Activated naive CD4-positive, alpha-beta T cell treated with anti-CD3 and anti-CD28 coated beads, Interleukin-2, amount 50 U/mL, for 72 hours (primary cell): ENCODE measurements at regions not wholly inside any gene's neighbourhood (a gene's known extent, or its start where the extent isn't known, plus 50 kb on each side); places are given as distances from the start of the nearest gene placed in this dataset.
"Not testable (repeated sequence)": the region's sequence is repeated elsewhere in the genome, so short reads cannot be mapped to it uniquely, and the experiment has no call there.

Source experiments
- ATAC-seq, 2 donors: fragments of 150-1000 bp; cut with Tn5 transposase; 2 replicates each; pipeline ENCODE4 v1.10.0; 2021; ENCODE audit warnings: mild to moderate bottlenecking in 2 of 2, moderate library complexity in 2 of 2
- DNase-seq, 2 donors: peaks; one replicate each; pipeline ENCODE4 v3.0.0; 2021 to 2022; ENCODE audit warnings: low spot score in 2 of 2
- H3K27ac Mint-ChIP-seq, 2 donors: one replicate each; pipeline ENCODE4 v1.8.0; 2022; ENCODE audit warnings: mild to moderate bottlenecking in 2 of 2, mixed read lengths in 2 of 2
- H3K36me3 Mint-ChIP-seq, 2 donors: one replicate each; pipeline ENCODE4 v1.8.0; 2022; ENCODE audit warnings: mixed read lengths in 2 of 2
- H3K9me3 Mint-ChIP-seq, 2 donors: one replicate each; pipeline ENCODE4 v1.8.0; 2022; ENCODE audit warnings: mixed read lengths in 2 of 2

DNA sequence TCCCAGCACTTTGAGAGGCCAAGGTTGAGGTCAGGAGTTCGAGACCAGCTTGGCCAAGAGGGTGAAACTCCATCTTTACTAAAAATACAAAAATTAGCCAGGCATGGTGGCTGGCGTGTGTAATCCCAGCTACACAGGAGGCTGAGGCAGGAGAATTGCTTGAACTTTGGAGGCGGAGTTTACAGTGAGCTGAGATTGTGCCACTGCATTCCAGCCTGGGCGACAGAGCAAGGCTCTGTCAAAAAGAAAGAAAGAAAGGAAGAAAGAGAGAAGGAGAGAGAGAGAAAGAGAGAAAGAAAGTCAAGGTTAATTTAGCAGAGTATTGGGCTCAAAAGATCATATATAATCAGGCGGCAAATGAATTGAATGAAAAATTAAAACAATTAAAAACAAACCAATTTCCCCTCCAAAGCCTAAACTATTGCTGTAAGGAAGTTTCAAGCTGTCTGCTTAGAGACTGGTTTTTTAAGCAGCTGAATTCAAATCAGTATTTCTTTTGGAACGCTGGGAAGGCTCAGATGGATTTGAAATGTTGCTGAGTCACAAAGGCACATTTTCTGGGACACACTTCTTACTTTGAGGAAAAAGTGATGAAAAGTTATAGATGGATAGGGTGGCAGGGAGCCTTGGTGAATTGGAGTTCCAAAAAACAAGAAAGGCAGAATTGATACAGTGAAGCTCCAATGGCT lies 81.3 kb upstream of the BHLHE40 start:
- Mint-ChIP-seq H3K9me3 (peaks cover 3 to 8% of the 10 kb centered on the region in 2 donors), H3K27ac (peak overlapping the region; percentile 59 to 75), H3K36me3 (peaks cover 0 to 18% of the 10 kb centered on the region in 2 donors)
- ATAC-seq (no peak), DNase-seq (no peak)

DNA sequence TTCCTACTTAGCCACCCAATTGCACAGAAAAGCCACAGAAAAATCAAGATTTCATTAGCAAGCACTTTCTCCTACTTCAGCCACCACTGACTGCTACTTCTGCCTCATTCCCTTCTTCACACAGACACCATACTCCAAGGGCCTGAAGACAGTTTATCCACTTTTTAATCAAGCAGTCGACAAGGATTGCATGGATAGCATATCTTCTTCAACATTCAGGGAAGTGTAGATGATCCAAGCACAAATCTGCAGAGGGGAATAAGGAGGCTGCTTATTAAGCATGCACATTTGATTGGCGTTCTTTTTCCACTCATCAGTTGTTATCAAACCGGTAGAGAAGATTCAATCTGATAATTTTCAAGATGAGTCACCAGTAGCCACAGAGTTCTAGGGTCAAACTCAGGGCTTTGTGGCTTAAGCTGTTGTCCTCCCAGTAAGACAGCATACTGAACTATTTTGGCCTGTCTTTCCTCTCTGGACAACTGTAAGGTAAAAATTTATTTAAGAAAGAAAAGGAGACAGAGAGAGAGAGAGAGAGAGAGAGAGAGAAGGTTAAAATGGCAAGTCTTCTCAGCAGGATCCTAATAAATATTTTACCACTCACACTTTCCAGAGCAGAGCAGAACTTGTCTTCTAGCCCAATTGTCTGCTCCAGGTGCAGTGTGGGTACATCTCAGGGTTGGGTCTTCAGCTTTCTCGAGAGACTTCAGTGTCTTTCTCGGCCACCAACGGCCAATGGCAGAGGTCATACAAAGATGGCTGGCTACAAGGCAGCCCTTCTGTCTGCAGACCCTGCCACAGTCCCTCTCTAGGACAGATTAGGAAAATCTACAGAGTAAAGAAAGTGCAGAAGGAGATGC lies 80.6 kb upstream of the BHLHE40 start:
- H3K9me3 Mint-ChIP-seq, result peaks cover 3 to 8% of the 10 kb centered on the region in 2 donors
- H3K27ac Mint-ChIP-seq, result peak overlapping the region; percentile 6 to 59
- peak; percentile 82 to 90 for ATAC-seq
- DNase-seq, result no peak
- H3K36me3 Mint-ChIP-seq, result peaks cover 0 to 18% of the 10 kb centered on the region in 2 donors

DNA sequence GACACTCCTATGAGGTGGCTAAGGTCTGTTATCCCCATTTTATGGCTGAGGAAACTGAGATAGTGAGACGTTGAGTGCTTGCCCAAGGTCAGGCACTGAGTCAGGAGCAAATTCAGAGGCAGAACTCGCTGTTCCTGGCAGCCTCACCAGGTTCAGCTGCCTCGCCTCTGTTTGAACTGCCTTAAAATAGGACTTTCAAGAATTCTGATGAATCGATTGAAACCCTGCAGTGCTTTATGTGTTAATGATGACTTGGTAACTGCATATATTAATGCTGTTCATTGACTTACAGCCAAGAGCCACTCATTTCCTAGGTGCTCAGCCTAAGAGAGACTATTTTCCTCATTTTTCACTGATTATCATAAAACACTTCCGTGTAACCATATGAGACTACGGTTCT lies 79.5 kb upstream of the BHLHE40 start:
- H3K27ac Mint-ChIP-seq, result peak overlapping the region; percentile 59 to 61
- H3K9me3 Mint-ChIP-seq, result peaks cover 3 to 14% of the 10 kb centered on the region in 2 donors
- no peak for DNase-seq
- peak; percentile 46 to 48 for ATAC-seq
- H3K36me3 Mint-ChIP-seq, result peaks cover 0 to 18% of the 10 kb centered on the region in 2 donors

DNA sequence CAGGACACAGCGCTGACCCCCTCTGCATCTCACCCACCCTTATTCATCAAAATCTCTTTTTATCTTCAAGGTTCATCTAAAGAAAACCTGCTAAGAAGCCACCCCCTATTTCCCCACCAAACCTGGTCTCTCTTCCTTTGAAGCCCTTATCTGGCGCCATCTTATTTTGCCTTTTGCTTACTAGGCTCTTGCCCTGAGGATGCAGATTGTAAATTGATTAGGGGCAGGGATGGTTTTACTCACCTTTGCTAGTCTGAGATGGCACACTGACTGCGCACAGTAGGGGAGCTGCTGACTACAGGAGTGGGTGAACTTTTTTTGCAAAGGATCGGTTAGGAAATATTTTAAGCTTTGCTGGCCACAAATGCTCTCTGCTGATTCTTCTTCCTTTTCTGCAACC lies 78.9 kb upstream of the BHLHE40 start:
- ATAC-seq, result no peak
- peak overlapping the region; percentile 59 to 61 for H3K27ac Mint-ChIP-seq
- peaks cover 3 to 14% of the 10 kb centered on the region in 2 donors for H3K9me3 Mint-ChIP-seq
- DNase-seq, result no peak
- H3K36me3 Mint-ChIP-seq, result peaks cover 0 to 18% of the 10 kb centered on the region in 2 donors

DNA sequence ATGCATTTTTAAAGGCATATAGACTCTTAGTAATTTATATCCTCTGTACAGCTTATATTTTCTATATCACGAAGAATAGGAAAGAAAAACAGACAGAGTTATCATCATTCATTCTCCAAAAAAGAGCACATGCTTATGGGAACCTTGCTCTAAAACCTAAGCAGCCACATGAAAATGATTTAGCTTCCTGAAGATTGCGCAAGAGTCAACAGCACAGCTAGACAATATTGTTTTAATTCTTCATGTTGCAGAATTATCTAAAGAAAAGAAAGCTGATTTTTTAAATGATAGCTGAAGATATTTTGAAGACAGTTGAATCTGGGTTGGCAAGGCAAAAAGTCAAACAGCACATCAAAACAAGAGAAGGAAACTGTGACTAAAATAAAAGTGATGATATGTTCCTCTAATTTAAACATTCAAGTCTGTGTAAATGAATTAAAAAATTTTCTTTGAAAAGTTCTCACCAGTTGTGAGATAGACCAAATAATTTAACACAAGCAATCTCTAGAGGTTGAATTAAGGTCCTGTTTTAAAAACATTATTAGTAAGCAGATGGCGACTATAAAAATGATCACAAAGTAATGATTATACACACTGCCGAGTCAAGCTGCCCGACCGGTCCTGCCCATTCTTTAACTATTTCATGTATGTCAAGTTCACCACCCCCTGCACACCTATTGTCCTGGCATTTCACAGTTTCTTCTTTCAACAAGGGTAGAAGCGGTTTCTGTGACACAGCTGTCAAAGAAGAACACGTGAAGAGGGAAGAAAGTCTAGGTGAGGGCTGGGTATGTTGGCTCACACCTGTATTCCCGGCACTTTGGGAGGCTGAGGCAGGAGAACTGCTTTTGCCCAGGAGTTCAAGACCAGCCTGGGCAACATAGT lies 74.2 kb upstream of the BHLHE40 start:
- H3K27ac Mint-ChIP-seq, result no peak overlapping the region
- DNase-seq, result no peak
- H3K9me3 Mint-ChIP-seq, result peaks cover 3 to 12% of the 10 kb centered on the region in 2 donors
- H3K36me3 Mint-ChIP-seq, result peaks cover 0 to 16% of the 10 kb centered on the region in 2 donors
- no peak for ATAC-seq

DNA sequence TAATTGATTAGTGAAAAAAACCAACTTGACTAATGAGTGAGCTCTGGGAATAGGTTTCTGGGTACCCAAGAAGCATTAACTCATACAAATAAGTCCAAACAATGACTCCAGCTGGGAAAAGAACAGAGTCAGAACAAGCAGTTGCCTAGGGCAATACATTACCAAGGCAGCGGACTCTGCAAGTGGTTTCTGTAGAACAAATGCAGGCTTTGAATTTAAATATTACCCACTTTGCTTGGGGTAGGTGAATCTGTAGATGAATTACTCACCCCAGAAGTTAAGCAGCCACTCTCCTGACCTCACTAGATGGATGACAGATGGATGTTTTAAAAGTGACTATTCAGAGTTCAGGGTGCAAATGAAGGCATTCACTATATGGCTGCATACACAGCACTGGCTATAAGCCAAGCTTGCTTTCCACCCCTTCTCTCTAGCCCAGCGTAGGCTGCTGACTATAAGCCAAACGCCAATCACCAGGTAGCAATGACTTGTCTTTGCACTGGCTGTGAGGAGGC lies 73.1 kb upstream of the BHLHE40 start:
- peaks cover 0 to 13% of the 10 kb centered on the region in 2 donors for H3K36me3 Mint-ChIP-seq
- DNase-seq (no peak), ATAC-seq (peak; percentile 62 to 80)
- H3K27ac Mint-ChIP-seq, result peak overlapping the region in 1 of 2 donors; percentile 46
- peaks cover 3 to 11% of the 10 kb centered on the region in 2 donors for H3K9me3 Mint-ChIP-seq

DNA sequence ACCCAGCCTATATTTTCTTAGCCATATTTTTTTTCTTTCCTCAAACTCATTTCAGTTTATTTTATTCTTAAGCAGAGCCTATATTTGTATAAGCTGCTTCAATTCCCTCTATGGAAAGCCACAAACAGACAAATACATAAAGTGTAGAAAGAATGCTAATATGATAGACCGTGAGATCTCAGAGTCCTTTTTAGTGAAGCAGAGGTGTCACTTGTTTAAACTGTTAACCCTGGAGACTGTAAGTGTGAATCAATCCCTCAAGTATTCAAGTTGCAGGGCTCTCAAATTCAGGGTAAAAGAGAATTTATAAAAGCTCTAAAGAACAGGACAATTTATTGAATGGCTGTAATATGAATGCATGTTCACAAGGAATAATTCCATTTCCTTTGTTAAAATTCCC lies 72.2 kb upstream of the BHLHE40 start:
- Mint-ChIP-seq H3K27ac (peak overlapping the region in 1 of 2 donors; percentile 60), H3K9me3 (peaks cover 0 to 12% of the 10 kb centered on the region in 2 donors), H3K36me3 (peaks cover 0 to 7% of the 10 kb centered on the region in 2 donors)
- ATAC-seq, result no peak
- DNase-seq, result no peak

DNA sequence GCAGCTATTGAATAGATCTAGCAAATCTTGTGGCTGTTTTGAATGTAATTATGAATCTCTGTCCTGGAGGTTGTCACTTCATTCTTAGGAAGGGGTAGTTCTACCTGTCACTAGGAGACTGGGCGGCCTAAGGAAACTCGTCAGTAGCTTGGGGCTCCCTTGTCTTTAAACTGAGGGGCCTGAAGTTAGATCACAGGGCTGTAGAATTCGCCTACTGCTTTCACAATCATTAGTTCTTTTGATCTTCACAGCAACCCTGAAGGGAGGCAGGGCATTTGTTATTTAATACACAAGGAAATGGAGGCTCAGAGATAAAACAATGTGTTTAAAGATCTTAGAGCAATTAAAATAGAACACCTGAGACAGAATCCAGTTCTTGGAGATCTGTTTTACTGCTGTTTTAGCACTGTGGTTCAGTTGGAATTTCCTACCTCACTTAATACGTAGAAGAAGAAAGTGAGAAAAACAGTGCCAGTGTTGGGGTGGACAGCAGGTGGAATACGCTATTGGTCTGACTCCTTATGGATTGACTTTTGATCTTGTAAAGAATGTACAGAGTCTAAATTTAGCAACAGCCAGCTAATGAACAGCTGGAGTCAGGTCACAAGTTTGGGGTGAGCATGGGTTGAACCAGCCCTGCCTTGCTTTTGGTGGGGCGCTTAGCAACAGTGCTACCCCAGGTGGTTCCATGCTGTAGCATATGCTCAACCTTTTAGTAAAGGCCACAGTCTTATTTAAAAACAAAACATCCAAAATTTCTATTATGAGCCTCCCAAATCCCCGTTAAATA lies 71.4 kb upstream of the BHLHE40 start:
- no peak for DNase-seq
- H3K27ac Mint-ChIP-seq, result peak overlapping the region; percentile 89 to 93
- peaks cover 0 to 12% of the 10 kb centered on the region in 2 donors for H3K9me3 Mint-ChIP-seq
- ATAC-seq, result peak; percentile 28 to 30
- H3K36me3 Mint-ChIP-seq, result peaks cover 0 to 7% of the 10 kb centered on the region in 2 donors

DNA sequence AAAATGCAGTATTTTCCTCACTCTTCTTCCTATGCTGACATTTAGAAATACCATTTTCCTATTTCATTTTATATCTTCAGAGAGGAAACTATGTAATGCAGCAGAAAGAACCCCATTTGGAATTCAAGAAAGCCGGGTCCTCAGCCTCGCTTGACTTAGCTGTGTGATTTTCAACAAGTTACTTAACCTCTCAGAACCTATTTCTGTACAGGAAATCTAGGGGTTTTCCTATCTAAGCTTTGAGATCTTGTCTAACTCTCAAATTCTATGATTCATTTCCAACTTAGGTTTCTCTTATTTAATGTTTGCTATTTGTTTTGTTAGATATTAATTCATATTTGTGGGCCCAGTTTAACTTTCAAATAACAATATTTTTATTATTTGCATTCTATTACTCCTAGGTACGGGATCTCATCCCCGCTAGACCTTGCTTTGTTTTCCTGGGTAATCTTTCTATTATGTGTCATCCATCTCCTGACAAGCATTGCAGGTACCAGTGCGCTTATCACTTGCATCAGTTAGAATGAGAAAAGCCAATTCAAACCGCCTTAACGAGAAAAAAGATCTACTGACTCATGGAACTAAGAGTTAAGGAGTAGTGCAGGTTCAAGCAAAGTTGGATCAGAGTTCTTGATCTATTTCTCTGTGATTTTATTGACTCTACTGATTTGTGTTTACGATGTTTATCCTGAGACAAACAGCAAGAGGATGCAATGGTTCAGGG lies 70.6 kb upstream of the BHLHE40 start:
- peaks cover 5 to 11% of the 10 kb centered on the region in 2 donors for H3K36me3 Mint-ChIP-seq
- DNase-seq (no peak), ATAC-seq (peak; percentile 69 to 84)
- peak overlapping the region; percentile 89 to 93 for H3K27ac Mint-ChIP-seq
- H3K9me3 Mint-ChIP-seq, result peaks cover 0 to 14% of the 10 kb centered on the region in 2 donors

DNA sequence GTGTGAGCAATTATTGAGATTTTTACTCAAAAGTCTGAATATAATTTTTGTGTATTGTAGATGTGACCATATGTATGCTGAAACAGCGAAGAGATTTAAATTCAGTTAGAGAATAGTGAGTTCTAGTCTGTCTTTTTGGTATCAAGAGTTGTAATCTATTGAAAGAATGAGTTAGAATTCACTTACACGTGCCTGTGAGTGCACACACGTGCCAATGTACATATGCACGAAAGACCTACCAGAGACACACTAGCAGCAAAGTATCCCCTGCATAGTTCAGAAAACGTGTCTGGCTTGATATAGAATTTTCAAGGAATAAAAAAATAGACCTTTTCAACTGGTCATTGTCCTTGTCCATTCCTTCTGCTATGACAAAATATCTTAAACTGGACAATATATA lies 64.8 kb upstream of the BHLHE40 start:
- no peak for DNase-seq
- ATAC-seq, result no peak

DNA sequence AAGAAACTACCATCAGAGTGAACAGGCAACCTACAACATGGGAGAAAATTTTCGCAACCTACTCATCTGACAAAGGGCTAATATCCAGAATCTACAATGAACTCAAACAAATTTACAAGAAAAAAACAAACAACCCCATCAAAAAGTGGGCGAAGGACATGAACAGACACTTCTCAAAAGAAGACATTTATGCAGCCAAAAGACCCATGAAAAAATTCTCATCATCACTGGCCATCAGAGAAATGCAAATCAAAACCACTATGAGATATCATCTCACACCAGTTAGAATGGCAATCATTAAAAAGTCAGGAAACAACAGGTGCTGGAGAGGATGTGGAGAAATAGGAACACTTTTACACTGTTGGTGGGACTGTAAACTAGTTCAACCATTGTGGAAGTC lies 57.6 kb upstream of the BHLHE40 start:
- H3K9me3 Mint-ChIP-seq, DNase-seq, H3K36me3 Mint-ChIP-seq, ATAC-seq, H3K27ac Mint-ChIP-seq: not testable (repeated sequence)

More for the DNA sequence above, 64.8 kb upstream of the BHLHE40 start:
- H3K27ac Mint-ChIP-seq, result no peak overlapping the region
- H3K36me3 Mint-ChIP-seq, result peaks cover 8 to 22% of the 10 kb centered on the region in 2 donors
- H3K9me3 Mint-ChIP-seq, result peaks cover 0 to 12% of the 10 kb centered on the region in 2 donors

DNA sequence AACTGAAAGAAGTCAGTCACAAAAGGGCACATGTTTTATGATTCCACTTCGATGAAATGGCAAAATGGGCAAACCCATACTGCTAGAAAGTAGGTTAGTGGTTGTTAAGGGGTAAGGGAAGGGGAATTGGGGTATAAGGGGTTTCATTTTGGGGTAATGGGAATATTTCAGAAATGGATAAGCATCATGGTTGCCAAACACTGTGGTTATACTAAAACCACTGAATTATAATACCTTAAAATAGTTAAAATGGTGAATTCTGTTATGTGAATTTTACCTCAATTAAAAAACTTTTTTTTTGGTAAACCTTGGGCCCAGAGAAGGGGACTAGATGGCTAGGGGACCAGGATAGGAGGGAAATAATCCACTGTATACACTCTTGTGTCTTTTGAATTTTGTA lies 52.3 kb upstream of the BHLHE40 start:
- ATAC-seq (peak in 1 of 2 donors; percentile 33), DNase-seq (no peak)
- Mint-ChIP-seq H3K27ac (peak overlapping the region in 1 of 2 donors; percentile 2), H3K9me3 (peaks cover 0 to 5% of the 10 kb centered on the region in 2 donors), H3K36me3 (no peaks in the 10 kb centered on the region)

DNA sequence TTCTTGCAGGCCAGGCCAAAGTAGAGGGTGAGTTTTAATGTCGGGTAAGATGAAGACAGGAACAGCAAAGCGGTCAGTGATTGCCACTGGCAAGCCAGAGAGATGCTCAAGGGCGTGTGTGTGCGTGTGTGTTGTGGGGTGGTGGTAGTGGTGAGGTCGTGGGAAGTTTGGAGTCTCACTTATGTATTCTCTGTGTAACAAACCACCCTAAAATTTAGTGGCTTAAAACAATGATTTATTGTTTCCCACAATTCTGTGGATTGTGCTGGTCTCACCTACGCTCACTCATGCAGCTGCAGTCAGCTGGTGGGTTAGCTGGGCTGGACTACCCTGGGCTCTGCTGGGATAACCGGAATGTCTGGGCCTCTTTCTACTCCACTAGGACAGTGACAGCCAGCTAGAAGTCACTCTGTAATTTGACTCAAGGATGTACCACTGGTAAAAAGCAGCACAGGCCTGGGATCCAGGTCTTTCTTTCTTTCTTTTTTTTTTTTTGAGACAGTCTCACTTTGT lies 50.9 kb upstream of the BHLHE40 start:
- DNase-seq (no peak), ATAC-seq (peak; percentile 57 to 71)
- Mint-ChIP-seq H3K9me3 (peaks cover 0 to 5% of the 10 kb centered on the region in 2 donors), H3K27ac (peak overlapping the region in 1 of 2 donors; percentile 2), H3K36me3 (no peaks in the 10 kb centered on the region)
